K562 (cell line): ENCODE measurements at regions not wholly inside any gene's neighbourhood (a gene's known extent, or its start where the extent isn't known, plus 50 kb on each side); places are given as distances from the start of the nearest gene placed in this dataset.

Experiments used
- ATAC-seq: fragments of 200-7000 bp; cut with Tn5 transposase; 3 replicates; pipeline ENCODE4 v1.9.1; 2020; ENCODE audit warnings: moderate library complexity
- BruUV-seq: library from RNA; stranded (reverse); fragments of 400-500 nt; replicated peaks from 2 replicates; lab custom pipeline; 2021; lab: Mats Ljungman, UMichigan
- CTCF ChIA-PET: fragments of 300-600 bp; formaldehyde crosslinking; extraction: SDS; loops from one replicate; lab custom pipeline; 2021; ENCODE audit warnings: low intra/inter-chr PET ratio; lab: Yijun Ruan, JAX
- POLR2A ChIA-PET: fragments of 300-600, 350-650 bp; sonication (Branson Sonifier 250); formaldehyde crosslinking; extraction: SDS; loops from one replicate; lab custom pipeline; 2021; ENCODE audit warnings: antibody characterized with exemption, inconsistent platforms; lab: Yijun Ruan, JAX
- DNase-seq, 4 experiments: peaks; one replicate each; pipeline versions ENCODE4 v3.0.0 to v3.0.0-alpha.2; 2011 to 2018; ENCODE audit warnings: low spot score in 3 of 4, mixed read lengths in 3 of 4; ENCODE audit errors: extremely low read depth in 1 of 4
- FAIRE-seq: peaks from 2 replicates; lab custom pipeline; 2011; peaks lifted over from hg19 to GRCh38; lab: Jason Lieb, UNC
- H2AFZ ChIP-seq: 2 replicates; pipeline ENCODE4 v1.6.0; 2011; ENCODE audit warnings: low read depth, low read length, control low read depth, inconsistent platforms
- H3K27ac ChIP-seq: fragments of 200-600 bp; 3 replicates; pipeline ENCODE4 v1.8.0; 2011; ENCODE audit warnings: low read depth, mild to moderate bottlenecking, control low read depth, inconsistent platforms, low read length, moderate library complexity, mixed read lengths; ENCODE audit errors: extremely low read depth
- H3K27me3 ChIP-seq, 2 experiments: fragments of 300-600 bp in 1 of 2; 2 replicates in 1 of 2; 3 replicates in 1 of 2; pipeline versions ENCODE4 v1.6.0 to v1.8.0; 2011; ENCODE audit warnings: inconsistent platforms in 2 of 2, low read length in 2 of 2, mild to moderate bottlenecking in 1 of 2, mixed read lengths in 1 of 2, moderate library complexity in 1 of 2; ENCODE audit not compliant: control insufficient read depth in 2 of 2, insufficient read depth in 2 of 2
- H3K36me3 ChIP-seq: fragments of 300-600 bp; 3 replicates; pipeline ENCODE4 v1.8.0; 2011; ENCODE audit warnings: mild to moderate bottlenecking, low read length, inconsistent platforms; ENCODE audit not compliant: control insufficient read depth, insufficient read depth
- H3K4me1 ChIP-seq, 2 experiments: fragments of 200-600 bp in 1 of 2; replicated peaks in 1 of 2; 2 replicates in 1 of 2; 3 replicates in 1 of 2; pipeline versions ENCODE4 v1.5.1 to v1.8.0; 2011; ENCODE audit warnings: inconsistent platforms in 2 of 2, low read length in 2 of 2, mild to moderate bottlenecking in 1 of 2, mixed read lengths in 1 of 2, moderate library complexity in 1 of 2; ENCODE audit not compliant: control insufficient read depth in 2 of 2, insufficient read depth in 2 of 2
- H3K4me2 ChIP-seq: 2 replicates; pipeline ENCODE4 v1.6.1; 2011; ENCODE audit warnings: low read length, control low read depth, inconsistent platforms, mixed read lengths; ENCODE audit not compliant: insufficient read depth
- H3K4me3 ChIP-seq: fragments of 200-600 bp; sonication (generic), shearing (Covaris generic); 2 replicates; pipeline ENCODE4 v1.5.1; 2016; ENCODE audit warnings: control low read depth, inconsistent platforms
- H3K79me2 ChIP-seq: fragments of 200-600 bp; 3 replicates; pipeline ENCODE4 v1.8.0; 2011; ENCODE audit warnings: low read length, inconsistent platforms; ENCODE audit not compliant: control insufficient read depth, insufficient read depth
- H3K9ac ChIP-seq, 2 experiments: 2 replicates each; pipeline versions ENCODE4 v1.6.0 to v1.6.1; 2011; ENCODE audit warnings: low read depth in 2 of 2, low read length in 2 of 2, control low read depth in 1 of 2, inconsistent platforms in 1 of 2, mild to moderate bottlenecking in 1 of 2, mixed read lengths in 1 of 2; ENCODE audit not compliant: insufficient read depth in 1 of 2
- H3K9me1 ChIP-seq: one replicate; pipeline ENCODE4 v1.6.0; 2011; ENCODE audit warnings: inconsistent platforms, mild to moderate bottlenecking, low read length, moderate library complexity; ENCODE audit not compliant: control insufficient read depth, insufficient read depth
- H3K9me3 ChIP-seq: replicated peaks from 2 replicates; pipeline ENCODE4 v1.5.1; 2011; ENCODE audit warnings: low read depth, low read length, inconsistent platforms; ENCODE audit not compliant: control insufficient read depth, insufficient read depth
- H4K20me1 ChIP-seq: replicated peaks from 2 replicates; pipeline ENCODE4 v1.6.1; 2011; ENCODE audit warnings: low read length, inconsistent platforms, mixed read lengths; ENCODE audit not compliant: control insufficient read depth, insufficient read depth
- ATF3 ChIP-seq, 2 experiments: fragments of 450-650 bp in 1 of 2; sonication (generic) in 1 of 2; formaldehyde crosslinking in 1 of 2; IDR thresholded peaks in 1 of 2; conservative IDR thresholded peaks in 1 of 2; 2 replicates each; pipeline versions ENCODE4 v1.6.1 to v1.8.1; 2016 to 2023; ENCODE audit warnings: mild to moderate bottlenecking in 2 of 2, moderate library complexity in 2 of 2, inconsistent platforms in 1 of 2, missing genetic modification reagents in 1 of 2
- DPF2 ChIP-seq: fragments of 450-650 bp; IDR thresholded peaks from 2 replicates; pipeline ENCODE4 v1.6.1; 2016
- FOXJ3 ChIP-seq: sonication (generic); formaldehyde crosslinking; IDR thresholded peaks from 2 replicates; pipeline ENCODE4 v1.4.0; 2020; ENCODE audit warnings: mild to moderate bottlenecking, missing genetic modification reagents
- FOXP1 ChIP-seq: sonication (generic); formaldehyde crosslinking; IDR thresholded peaks from 2 replicates; pipeline ENCODE4 v1.8.0; 2022; ENCODE audit warnings: mild to moderate bottlenecking, missing genetic modification reagents
- HNRNPH1 ChIP-seq: fragments of 200-400 bp; formaldehyde crosslinking; optimal IDR thresholded peaks from 2 replicates; pipeline ENCODE3; 2017; ENCODE audit warnings: low read depth, mild to moderate bottlenecking, low read length, moderate library complexity
- MCM2 ChIP-seq: fragments of 450-650 bp; IDR thresholded peaks from 2 replicates; pipeline ENCODE4 v1.6.1; 2017; ENCODE audit warnings: low read depth, mild to moderate bottlenecking
- NRF1 ChIP-seq, 2 experiments: fragments of 450-650 bp; IDR thresholded peaks in 1 of 2; conservative IDR thresholded peaks in 1 of 2; 2 replicates each; pipeline ENCODE4 v1.6.1; 2014; ENCODE audit warnings: mild to moderate bottlenecking in 2 of 2
- RBM39 ChIP-seq: fragments of 200-400 bp; formaldehyde crosslinking; optimal IDR thresholded peaks from 2 replicates; pipeline ENCODE3; 2018; ENCODE audit warnings: low read depth, low read length
- SPI1 ChIP-seq: IDR thresholded peaks from 2 replicates; pipeline ENCODE4 v1.6.1; 2011; ENCODE audit warnings: low read depth, low read length, control low read depth, borderline replicate concordance
- SRSF3 ChIP-seq: fragments of 200-400 bp; formaldehyde crosslinking; IDR thresholded peaks from 2 replicates; pipeline ENCODE4 v1.6.1; 2016; ENCODE audit warnings: mild to moderate bottlenecking, low read length, moderate library complexity; ENCODE audit not compliant: insufficient read depth
- TAF7 ChIP-seq: fragments of 450-650 bp; IDR thresholded peaks from 2 replicates; pipeline ENCODE4 v1.6.1; 2016; ENCODE audit warnings: missing genetic modification characterization, missing compliant biosample characterization
- XRCC3 ChIP-seq: fragments of 450-650 bp; IDR thresholded peaks from 2 replicates; pipeline ENCODE4 v1.6.1; 2017; ENCODE audit warnings: mild to moderate bottlenecking, moderate library complexity
- ZFP30 ChIP-seq: fragments of 250-450 bp; sonication (Bioruptor Pico); IDR thresholded peaks from 2 replicates; pipeline ENCODE4 v1.8.0; 2022; ENCODE audit warnings: moderate library complexity, mild to moderate bottlenecking, inconsistent platforms, borderline replicate concordance
- ZNF277 ChIP-seq: fragments of 250-450 bp; sonication (Bioruptor Pico); IDR thresholded peaks from 2 replicates; pipeline ENCODE4 v1.8.0; 2022; ENCODE audit warnings: inconsistent platforms, mild to moderate bottlenecking, moderate library complexity, borderline replicate concordance
- ZNF766 ChIP-seq: fragments of 200-800 bp; sonication (Bioruptor generic); conservative IDR thresholded peaks from 2 replicates; pipeline ENCODE4 v1.6.1; 2016; ENCODE audit warnings: missing genetic modification characterization, missing compliant biosample characterization
- WGBS: fragments of 100-300 bp; shearing (Covaris generic); methylation state at CpG from one replicate; pipeline ENCODE4 v1.1.6; 2016; ENCODE audit warnings: low coverage, mixed read lengths; ENCODE audit not compliant: insufficient coverage; ENCODE audit errors: missing lambda C conversion rate; 5-methylcytosine and 5-hydroxymethylcytosine counted together
- in situ Hi-C: fragments of 300-500 bp; cut with MboI; formaldehyde crosslinking; loops from 4 replicates; pipeline ENCODE4 v1.15.0; 2018; ENCODE audit warnings: inconsistent platforms, mixed read lengths
- intact Hi-C: fragments of 100-400 bp; cut with micrococcal nuclease; formaldehyde crosslinking; loops from 2 replicates; pipeline ENCODE4 v1.14.2; 2022

GRCh38 chr5:92729088-92729487, 851.9 kb downstream of the NR2F1-AS1 start:
- H3K36me3 ChIP-seq: no peaks in the 10 kb centered on the region
- H3K79me2 ChIP-seq: no peaks in the 10 kb centered on the region
- no peaks in the 10 kb centered on the region for H4K20me1 ChIP-seq
- intact Hi-C loops: no loop called here
- H3K4me2 ChIP-seq: no peak overlapping the region
- H3K9me3 ChIP-seq: no peaks in the 10 kb centered on the region
- 5% methylated on average over 4 of the region's 5 CpGs for WGBS
- FAIRE-seq (no peak), DNase-seq (no peak), ATAC-seq (no peak)
- in situ Hi-C loops: no loop called here
- H3K9ac ChIP-seq: no peak overlapping the region
- no peaks in the 10 kb centered on the region for H3K4me1 ChIP-seq
- TF ChIP-seq SPI1 (no peak), RBM39 (no peak), DPF2 (no peak), ZFP30 (CRISPR knock-in tag) (no peak), ZNF766 (CRISPR knock-in tag) (no peak), HNRNPH1 (no peak), NRF1 (conservative IDR thresholded peaks at IDR 0.05 in 1 of 2, IDR thresholded peaks at IDR 0.05 in 1 of 2) (no peak), ATF3 (IDR thresholded peaks at IDR 0.05) (no peak), ATF3 (CRISPR knock-in tag; conservative IDR thresholded peaks at IDR 0.05) (no peak), TAF7 (tag) (no peak), FOXJ3 (CRISPR knock-in tag) (no peak), XRCC3 (no peak), ZNF277 (CRISPR knock-in tag) (no peak), MCM2 (no peak), FOXP1 (CRISPR knock-in tag) (no peak), SRSF3 (no peak)
- H3K4me3 ChIP-seq: no peak overlapping the region
- ChIA-PET POLR2A (no interaction called here), CTCF (no interaction called here)
- no peaks in the 10 kb centered on the region for H3K9me1 ChIP-seq
- no peak overlapping the region for H2AFZ ChIP-seq
- no peaks in the 10 kb centered on the region for H3K27me3 ChIP-seq
- BruUV-seq: no TSS peak
- no peak overlapping the region for H3K27ac ChIP-seq
